ENCODE measurements at regions not wholly inside any gene's neighbourhood (a gene's known extent, or its start where the extent isn't known, plus 50 kb on each side); places are given as distances from the start of the nearest gene placed in this dataset.
A peak's percentile ranks its signal among the peaks of the same experiment; 100 is the strongest.

DNA sequence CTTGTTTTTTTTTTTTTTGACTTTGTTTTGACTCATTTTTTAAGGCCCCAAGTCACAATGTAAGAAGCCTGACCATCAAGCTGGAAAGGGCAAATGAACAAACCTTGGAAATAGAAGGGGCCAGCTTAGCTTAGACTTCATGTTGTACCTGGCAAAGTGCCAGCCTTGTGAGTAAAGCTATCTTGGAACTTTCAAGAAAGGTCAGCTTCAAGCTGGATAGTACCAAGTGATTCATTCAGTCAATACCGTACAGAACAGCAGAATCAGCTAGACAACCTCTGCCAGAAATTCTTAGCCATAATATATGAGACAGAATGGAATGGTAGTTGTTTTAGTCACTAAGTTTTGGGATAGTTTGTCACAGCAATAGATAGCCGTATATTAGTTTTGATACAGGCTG lies 1492.2 kb upstream of the TENM3 start:
- H3K27ac ChIP-seq (ENCODE audit: low read depth, low read length): no peak overlapping the region
- H3K4me1 ChIP-seq (ENCODE audit: insufficient read depth, low read length): no peaks in the 10 kb centered on the region
- H3K4me3 ChIP-seq (ENCODE audit: low read length): no peak overlapping the region
- no peak overlapping the region for H3K9ac ChIP-seq (ENCODE audit: low read depth, low read length)
- H3K9me3 ChIP-seq (ENCODE audit: insufficient read depth, low read depth, low read length): no peaks in the 10 kb centered on the region
- no peaks in the 10 kb centered on the region for H3K36me3 ChIP-seq (ENCODE audit: insufficient read depth, low read length)
- no peaks in the 10 kb centered on the region for H3K27me3 ChIP-seq (ENCODE audit: insufficient read depth, low read length)
- 94% methylated on average over 2 of the region's 2 CpGs for WGBS

DNA sequence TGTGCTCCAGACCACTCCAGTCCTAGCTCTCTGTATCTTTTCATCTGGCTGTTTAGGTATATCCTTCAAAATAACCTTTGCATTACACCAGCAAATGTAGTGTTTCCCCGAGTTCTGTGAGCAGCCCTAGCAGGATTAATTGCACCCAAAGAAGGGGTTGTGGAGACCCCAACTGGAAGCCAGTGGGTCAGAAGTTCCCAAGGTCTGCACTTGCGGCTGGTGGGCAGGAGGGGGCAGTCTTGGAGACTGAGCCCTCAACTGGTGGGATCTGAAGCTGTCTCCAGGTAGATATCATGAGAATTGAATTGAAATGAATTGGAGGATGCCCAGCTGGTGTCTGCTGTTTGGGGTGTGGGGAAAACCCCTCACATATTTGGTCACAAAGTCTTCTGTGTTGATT lies 1485.3 kb upstream of the TENM3 start:
- Histone ChIP-seq H3K9me3 (ENCODE audit: insufficient read depth, low read depth, low read length) (no peaks in the 10 kb centered on the region), H3K4me1 (ENCODE audit: insufficient read depth, low read length) (no peaks in the 10 kb centered on the region), H3K36me3 (ENCODE audit: insufficient read depth, low read length) (no peaks in the 10 kb centered on the region), H3K27ac (ENCODE audit: low read depth, low read length) (no peak overlapping the region), H3K4me3 (ENCODE audit: low read length) (no peak overlapping the region), H3K9ac (ENCODE audit: low read depth, low read length) (no peak overlapping the region), H3K27me3 (ENCODE audit: insufficient read depth, low read length) (no peaks in the 10 kb centered on the region)
- 90% methylated on average over 2 of the region's 2 CpGs for WGBS

DNA sequence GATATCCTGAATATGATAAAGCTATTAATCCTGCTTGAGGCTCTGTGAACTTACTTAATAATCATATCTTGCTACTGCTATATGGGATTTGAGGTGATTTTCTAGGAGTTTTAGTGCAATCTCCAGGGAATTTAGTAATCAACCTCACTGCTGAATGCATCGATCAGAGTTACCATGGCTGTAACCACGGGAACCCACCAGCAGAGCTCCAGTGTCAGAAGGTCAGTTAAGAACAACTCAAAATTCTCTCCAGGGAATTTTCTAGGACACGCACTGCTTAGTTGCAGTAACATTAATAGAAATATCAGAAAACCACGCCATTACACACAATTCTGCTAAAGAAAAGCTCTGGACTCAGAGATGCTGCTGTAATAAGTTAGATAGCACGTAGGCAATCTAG lies 1477.2 kb upstream of the TENM3 start:
- H3K27me3 ChIP-seq (ENCODE audit: insufficient read depth, low read length): no peaks in the 10 kb centered on the region
- peaks cover 21% of the 10 kb centered on the region for H3K4me1 ChIP-seq (ENCODE audit: insufficient read depth, low read length)
- H3K4me3 ChIP-seq (ENCODE audit: low read length): no peak overlapping the region
- peaks cover 15% of the 10 kb centered on the region for H3K9me3 ChIP-seq (ENCODE audit: insufficient read depth, low read depth, low read length)
- H3K27ac ChIP-seq (ENCODE audit: low read depth, low read length): no peak overlapping the region
- WGBS: 71% methylated on average over 5 of the region's 5 CpGs
- no peaks in the 10 kb centered on the region for H3K36me3 ChIP-seq (ENCODE audit: insufficient read depth, low read length)
- H3K9ac ChIP-seq (ENCODE audit: low read depth, low read length): no peak overlapping the region

DNA sequence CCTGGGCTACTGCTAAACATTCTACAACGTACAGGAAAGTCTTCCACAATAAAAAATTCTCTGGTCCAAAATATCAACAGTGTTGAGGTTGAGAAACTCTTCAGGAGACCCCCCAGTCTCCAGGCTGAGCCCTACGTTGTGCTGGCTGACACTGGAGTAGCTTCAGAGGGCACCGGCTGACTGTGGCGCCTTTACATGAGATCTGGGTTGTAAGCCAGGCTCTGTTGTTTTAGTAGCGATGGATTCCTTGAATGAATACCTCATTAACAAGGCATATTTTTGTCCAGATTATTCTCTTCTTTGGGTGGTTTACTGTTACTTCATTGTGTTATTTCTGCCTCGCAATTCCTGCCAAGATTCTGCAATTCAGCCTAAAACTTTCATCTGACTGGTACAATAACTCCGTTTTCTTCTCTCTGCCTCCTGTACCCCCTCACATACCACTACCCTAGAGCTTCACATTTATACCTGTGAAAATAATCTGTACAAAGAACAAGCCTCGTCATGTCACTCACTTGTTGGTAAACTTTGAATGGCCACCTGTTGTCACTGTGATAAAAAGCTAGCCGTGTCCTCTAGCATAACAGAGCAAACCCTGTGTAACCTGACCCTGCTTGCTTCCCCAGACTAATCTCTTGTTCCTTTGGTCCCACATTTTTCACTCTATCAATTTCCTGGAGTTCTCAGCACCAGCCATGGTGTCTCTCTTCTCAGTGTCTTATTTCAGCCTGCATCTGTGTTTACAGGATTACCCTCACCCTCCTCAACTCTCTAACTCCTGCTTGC lies 1476.1 kb upstream of the TENM3 start:
- WGBS: 71% methylated on average over 9 of the region's 9 CpGs
- Histone ChIP-seq H3K27me3 (ENCODE audit: insufficient read depth, low read length) (no peaks in the 10 kb centered on the region), H3K4me3 (ENCODE audit: low read length) (peak overlapping the region; percentile 23), H3K4me1 (ENCODE audit: insufficient read depth, low read length) (peaks cover 21% of the 10 kb centered on the region), H3K9ac (ENCODE audit: low read depth, low read length) (no peak overlapping the region), H3K9me3 (ENCODE audit: insufficient read depth, low read depth, low read length) (peaks cover 18% of the 10 kb centered on the region), H3K36me3 (ENCODE audit: insufficient read depth, low read length) (no peaks in the 10 kb centered on the region), H3K27ac (ENCODE audit: low read depth, low read length) (peak overlapping the region; percentile 63)

DNA sequence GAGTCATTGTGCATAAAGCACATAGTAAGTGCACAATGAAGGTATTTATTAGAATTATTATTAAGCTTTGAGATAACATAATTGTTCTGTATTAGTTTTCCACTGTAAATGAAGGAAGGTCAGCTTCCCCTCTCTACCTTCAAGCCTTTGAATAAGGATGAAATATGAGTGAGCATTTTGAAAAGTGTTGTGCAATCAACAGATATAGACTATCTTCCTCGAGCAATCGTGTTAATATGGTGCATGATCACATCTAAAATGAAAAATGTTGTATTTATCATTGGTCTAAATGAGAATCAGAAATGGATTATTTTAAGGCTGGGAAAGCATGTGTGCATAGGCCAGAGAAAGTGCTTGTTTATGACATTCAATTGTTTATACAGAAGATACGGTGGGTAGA lies 1474.6 kb upstream of the TENM3 start:
- Histone ChIP-seq H3K9ac (ENCODE audit: low read depth, low read length) (no peak overlapping the region), H3K4me1 (ENCODE audit: insufficient read depth, low read length) (peaks cover 21% of the 10 kb centered on the region), H3K9me3 (ENCODE audit: insufficient read depth, low read depth, low read length) (peaks cover 18% of the 10 kb centered on the region), H3K27ac (ENCODE audit: low read depth, low read length) (no peak overlapping the region), H3K36me3 (ENCODE audit: insufficient read depth, low read length) (no peaks in the 10 kb centered on the region), H3K27me3 (ENCODE audit: insufficient read depth, low read length) (no peaks in the 10 kb centered on the region), H3K4me3 (ENCODE audit: low read length) (no peak overlapping the region)
- 98% methylated on average over 3 of the region's 3 CpGs for WGBS

DNA sequence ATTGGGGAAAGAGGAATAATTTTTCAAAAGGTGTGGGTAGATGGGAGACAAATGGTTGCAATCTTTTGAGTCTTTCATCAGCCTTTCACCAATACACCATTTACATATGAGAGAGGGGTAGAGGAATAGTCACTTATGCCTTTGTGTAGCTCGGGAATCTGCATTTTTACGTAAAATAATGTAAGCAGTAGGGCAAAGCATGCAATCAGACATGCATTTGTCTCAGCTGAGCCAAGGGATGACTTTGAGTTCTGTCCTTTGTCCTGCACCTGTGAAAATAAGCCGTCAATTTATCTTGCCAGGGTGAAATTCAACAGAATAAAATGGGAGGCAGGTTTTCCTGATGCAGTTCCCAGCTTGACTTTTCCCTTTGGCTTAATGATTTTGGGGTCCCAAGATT lies 1473.4 kb upstream of the TENM3 start:
- H3K36me3 ChIP-seq (ENCODE audit: insufficient read depth, low read length): no peaks in the 10 kb centered on the region
- WGBS: 90% methylated on average over 3 of the region's 3 CpGs
- H3K9me3 ChIP-seq (ENCODE audit: insufficient read depth, low read depth, low read length): peaks cover 18% of the 10 kb centered on the region
- H3K9ac ChIP-seq (ENCODE audit: low read depth, low read length): no peak overlapping the region
- no peaks in the 10 kb centered on the region for H3K27me3 ChIP-seq (ENCODE audit: insufficient read depth, low read length)
- H3K27ac ChIP-seq (ENCODE audit: low read depth, low read length): peak overlapping the region; percentile 68; the same call in 1 of the 2 replicates
- H3K4me3 ChIP-seq (ENCODE audit: low read length): no peak overlapping the region
- peaks cover 21% of the 10 kb centered on the region for H3K4me1 ChIP-seq (ENCODE audit: insufficient read depth, low read length)

DNA sequence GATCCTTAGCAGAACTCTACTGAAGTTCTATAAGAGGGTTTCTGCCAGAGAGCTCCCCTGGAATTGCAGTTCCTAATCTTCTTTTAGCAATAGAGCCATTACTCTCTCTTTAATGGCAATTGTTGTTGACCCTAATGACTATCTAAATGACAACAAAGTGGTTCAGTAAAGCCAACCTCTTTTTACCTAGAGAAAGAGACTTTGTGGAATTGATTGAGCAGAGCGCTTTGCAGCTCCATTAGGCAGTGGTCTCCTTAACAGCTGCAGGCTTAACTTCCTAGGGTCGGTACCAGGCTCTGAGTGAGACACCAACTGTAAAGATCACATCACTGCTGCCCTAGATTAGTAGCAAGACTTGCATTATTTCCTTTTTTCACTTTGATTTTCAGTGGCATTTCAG lies 1472.9 kb upstream of the TENM3 start:
- Histone ChIP-seq H3K27me3 (ENCODE audit: insufficient read depth, low read length) (no peaks in the 10 kb centered on the region), H3K4me1 (ENCODE audit: insufficient read depth, low read length) (peaks cover 21% of the 10 kb centered on the region), H3K9me3 (ENCODE audit: insufficient read depth, low read depth, low read length) (peaks cover 18% of the 10 kb centered on the region), H3K4me3 (ENCODE audit: low read length) (no peak overlapping the region), H3K36me3 (ENCODE audit: insufficient read depth, low read length) (no peaks in the 10 kb centered on the region), H3K9ac (ENCODE audit: low read depth, low read length) (no peak overlapping the region), H3K27ac (ENCODE audit: low read depth, low read length) (peak overlapping the region; percentile 68; the same call in 1 of the 2 replicates)
- 93% methylated on average over 2 of the region's 2 CpGs for WGBS

DNA sequence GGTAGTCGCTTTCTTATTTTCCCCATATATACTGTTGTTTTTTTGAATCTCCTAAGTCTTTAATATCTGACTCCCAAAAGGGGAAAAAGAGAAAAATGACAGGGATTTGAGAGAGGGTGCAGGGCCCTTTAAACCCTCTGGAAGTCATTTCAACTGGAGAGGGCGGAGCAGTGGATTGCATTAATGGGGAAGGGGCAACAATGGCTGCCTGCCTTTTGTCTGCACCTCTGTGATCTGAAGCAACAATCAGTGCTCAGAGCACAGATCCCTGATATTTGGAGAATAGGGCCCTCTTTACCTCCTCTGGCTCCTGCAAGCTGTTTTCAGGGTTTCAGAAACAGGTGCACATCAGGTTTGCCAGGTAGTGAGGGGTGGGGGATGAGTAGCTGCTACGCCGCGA lies 1458.3 kb upstream of the TENM3 start:
- no peak overlapping the region for H3K4me3 ChIP-seq (ENCODE audit: low read length)
- WGBS: 95% methylated on average over 4 of the region's 5 CpGs
- peaks cover 3% of the 10 kb centered on the region; the same call in 1 of the 2 replicates for H3K4me1 ChIP-seq (ENCODE audit: insufficient read depth, low read length)
- no peaks in the 10 kb centered on the region for H3K27me3 ChIP-seq (ENCODE audit: insufficient read depth, low read length)
- no peaks in the 10 kb centered on the region for H3K36me3 ChIP-seq (ENCODE audit: insufficient read depth, low read length)
- H3K9ac ChIP-seq (ENCODE audit: low read depth, low read length): no peak overlapping the region
- H3K27ac ChIP-seq (ENCODE audit: low read depth, low read length): no peak overlapping the region
- no peaks in the 10 kb centered on the region for H3K9me3 ChIP-seq (ENCODE audit: insufficient read depth, low read depth, low read length)

DNA sequence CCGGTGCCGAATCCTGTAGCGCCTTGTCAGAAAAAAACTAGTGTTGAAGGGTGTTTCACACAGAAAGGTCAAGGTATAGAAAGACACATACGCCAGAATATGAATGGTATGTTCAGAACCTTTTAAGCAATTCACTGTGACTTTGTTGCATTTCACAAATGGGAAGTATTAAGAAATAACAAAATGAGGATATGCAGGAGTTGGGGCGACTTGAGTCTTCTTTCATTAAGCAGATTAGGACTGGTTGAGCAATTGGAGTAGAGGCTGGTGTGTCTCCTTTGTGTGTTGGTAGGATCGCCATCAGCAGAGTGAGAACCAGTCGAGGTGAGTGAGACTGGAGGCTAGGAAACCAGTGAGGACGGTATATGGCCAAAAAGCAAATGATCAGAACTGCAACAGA lies 1454.5 kb upstream of the TENM3 start:
- no peaks in the 10 kb centered on the region for H3K9me3 ChIP-seq (ENCODE audit: insufficient read depth, low read depth, low read length)
- 95% methylated on average over 8 of the region's 8 CpGs for WGBS
- H3K4me1 ChIP-seq (ENCODE audit: insufficient read depth, low read length): peaks cover 17% of the 10 kb centered on the region
- H3K9ac ChIP-seq (ENCODE audit: low read depth, low read length): no peak overlapping the region
- H3K27me3 ChIP-seq (ENCODE audit: insufficient read depth, low read length): no peaks in the 10 kb centered on the region
- no peaks in the 10 kb centered on the region for H3K36me3 ChIP-seq (ENCODE audit: insufficient read depth, low read length)
- no peak overlapping the region for H3K4me3 ChIP-seq (ENCODE audit: low read length)
- H3K27ac ChIP-seq (ENCODE audit: low read depth, low read length): no peak overlapping the region

DNA sequence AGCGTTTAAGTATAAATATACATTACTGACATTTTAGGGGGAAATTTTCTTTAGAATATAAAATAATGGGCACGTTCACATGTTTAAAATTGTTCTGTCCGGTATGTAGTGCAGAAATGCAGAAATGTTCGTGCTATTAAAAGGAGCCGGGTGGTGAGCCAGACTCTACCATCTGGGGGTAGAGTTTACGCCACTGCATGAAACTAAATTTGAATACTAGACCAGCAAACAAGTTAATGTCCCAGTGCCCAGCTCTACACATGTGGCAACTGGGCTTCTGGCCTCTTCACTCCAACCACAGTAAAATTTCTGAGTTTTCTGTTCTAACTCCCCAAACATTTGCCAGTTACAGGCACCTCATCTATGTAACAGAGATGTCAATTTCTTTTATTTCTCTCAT lies 1453.3 kb upstream of the TENM3 start:
- Histone ChIP-seq H3K9me3 (ENCODE audit: insufficient read depth, low read depth, low read length) (no peaks in the 10 kb centered on the region), H3K27ac (ENCODE audit: low read depth, low read length) (no peak overlapping the region), H3K36me3 (ENCODE audit: insufficient read depth, low read length) (no peaks in the 10 kb centered on the region), H3K9ac (ENCODE audit: low read depth, low read length) (no peak overlapping the region), H3K4me3 (ENCODE audit: low read length) (no peak overlapping the region), H3K27me3 (ENCODE audit: insufficient read depth, low read length) (no peaks in the 10 kb centered on the region), H3K4me1 (ENCODE audit: insufficient read depth, low read length) (peaks cover 17% of the 10 kb centered on the region)
- WGBS: 98% methylated on average over 5 of the region's 6 CpGs

DNA sequence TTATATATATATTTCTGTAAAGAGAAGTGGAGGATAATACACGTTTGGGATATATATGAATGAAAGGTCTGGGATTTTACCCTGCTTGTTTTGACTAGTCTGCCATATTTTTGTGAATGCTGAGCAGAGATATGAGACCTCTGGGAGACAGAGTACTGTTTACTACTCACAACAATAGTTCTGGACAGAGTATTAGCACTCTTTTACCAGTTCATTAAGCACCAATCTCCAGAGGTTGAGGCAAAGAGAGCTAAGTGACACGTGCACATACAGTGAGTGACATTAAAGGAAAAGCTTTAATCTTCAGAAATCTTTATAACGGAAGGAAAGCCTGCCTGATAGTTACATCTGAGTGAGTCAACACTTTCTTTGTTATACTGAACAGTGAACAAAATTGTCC lies 1452.7 kb upstream of the TENM3 start:
- no peak overlapping the region for H3K27ac ChIP-seq (ENCODE audit: low read depth, low read length)
- H3K4me3 ChIP-seq (ENCODE audit: low read length): no peak overlapping the region
- H3K36me3 ChIP-seq (ENCODE audit: insufficient read depth, low read length): no peaks in the 10 kb centered on the region
- WGBS: 86% methylated on average over 3 of the region's 3 CpGs
- no peak overlapping the region for H3K9ac ChIP-seq (ENCODE audit: low read depth, low read length)
- H3K4me1 ChIP-seq (ENCODE audit: insufficient read depth, low read length): peaks cover 17% of the 10 kb centered on the region; the same call in 1 of the 2 replicates
- H3K9me3 ChIP-seq (ENCODE audit: insufficient read depth, low read depth, low read length): no peaks in the 10 kb centered on the region
- no peaks in the 10 kb centered on the region for H3K27me3 ChIP-seq (ENCODE audit: insufficient read depth, low read length)

DNA sequence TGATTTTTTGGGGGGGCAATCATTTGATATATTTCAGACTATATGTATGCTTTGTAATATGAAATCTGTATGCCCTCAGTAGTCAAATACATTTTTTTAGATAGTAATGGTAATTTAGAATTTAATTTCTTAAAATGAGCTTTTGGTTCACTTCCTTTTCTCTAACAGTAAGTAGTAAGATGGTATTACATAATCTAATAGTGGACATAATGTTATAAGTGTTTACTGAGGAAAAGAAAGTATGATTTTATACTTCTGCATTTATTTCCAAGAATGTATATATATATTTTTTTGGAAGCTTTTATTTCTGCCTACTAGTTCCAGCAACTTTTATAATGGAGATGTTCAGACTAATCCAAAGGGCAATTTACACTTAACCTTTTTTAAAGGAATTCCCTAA lies 1450.7 kb upstream of the TENM3 start:
- no peaks in the 10 kb centered on the region for H3K36me3 ChIP-seq (ENCODE audit: insufficient read depth, low read length)
- peak overlapping the region; percentile 43; the same call in 1 of the 2 replicates for H3K27ac ChIP-seq (ENCODE audit: low read depth, low read length)
- H3K4me1 ChIP-seq (ENCODE audit: insufficient read depth, low read length): peaks cover 14% of the 10 kb centered on the region
- no peak overlapping the region for H3K4me3 ChIP-seq (ENCODE audit: low read length)
- no peaks in the 10 kb centered on the region for H3K27me3 ChIP-seq (ENCODE audit: insufficient read depth, low read length)
- no peaks in the 10 kb centered on the region for H3K9me3 ChIP-seq (ENCODE audit: insufficient read depth, low read depth, low read length)
- H3K9ac ChIP-seq (ENCODE audit: low read depth, low read length): no peak overlapping the region

All from HUES64 (cell line).